Stimulated activated CD4-positive, alpha-beta T cell treated with anti-CD3 and anti-CD28 coated beads, Interleukin-4, amount 100 ng/mL, for 4 hours (primary cell): ENCODE measurements at regions not wholly inside any gene's neighbourhood (a gene's known extent, or its start where the extent isn't known, plus 50 kb on each side); places are given as distances from the start of the nearest gene placed in this dataset.
"Not testable (repeated sequence)": the region's sequence is repeated elsewhere in the genome, so short reads cannot be mapped to it uniquely, and the experiment has no call there.

Experiments used
- DNase-seq, 2 experiments: peaks; one replicate each; pipeline ENCODE4 v3.0.0-alpha.2; 2020

DNA sequence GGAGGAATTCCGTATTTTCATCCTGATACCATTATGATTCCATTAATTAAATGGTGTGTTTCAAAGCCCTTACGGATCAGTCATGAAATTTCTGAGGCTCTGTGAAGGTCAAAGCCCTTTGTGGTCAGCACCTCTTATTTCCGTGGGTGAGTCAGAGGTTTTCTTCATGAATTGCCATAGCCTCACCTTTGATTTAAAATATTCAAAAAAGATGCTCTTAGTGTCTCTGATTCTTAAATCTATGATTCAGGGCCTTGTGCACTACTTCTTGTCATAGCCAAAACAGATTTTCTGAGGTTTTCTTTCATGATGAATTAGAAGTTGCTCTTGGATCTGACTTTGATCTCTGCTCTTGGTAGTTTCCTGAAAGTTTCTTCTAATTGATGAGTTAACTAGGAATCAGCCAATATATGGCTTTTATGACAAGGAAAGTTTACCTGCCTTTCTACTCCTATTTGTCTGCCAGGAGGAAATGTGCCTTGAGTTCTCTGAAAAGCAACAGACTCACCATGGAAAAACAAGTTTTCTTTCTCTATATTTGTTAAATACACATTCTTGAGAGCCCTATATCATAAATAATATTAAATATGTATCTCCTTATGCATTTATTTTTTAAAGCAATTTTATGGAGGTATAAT, 613.0 kb downstream of the UTRN start:
- no peak for DNase-seq

DNA sequence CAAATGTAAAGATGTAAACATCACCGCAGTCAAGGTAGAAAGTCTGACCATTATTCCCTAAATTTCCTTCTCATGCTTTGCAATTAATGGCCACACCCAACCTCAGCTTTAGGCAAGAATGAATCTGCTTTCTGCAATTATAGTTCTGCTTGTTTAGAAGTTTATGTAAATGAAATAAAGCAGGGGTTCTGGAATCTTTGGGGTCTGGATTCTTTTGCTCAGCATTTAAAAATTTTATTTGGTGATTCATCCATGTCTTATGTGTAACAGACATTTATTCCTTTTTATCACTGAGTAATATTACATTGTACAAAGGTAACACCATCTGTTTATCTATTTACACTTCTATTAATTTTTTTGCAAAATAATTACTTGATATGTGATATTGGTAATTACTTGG, 613.6 kb downstream of the UTRN start:
- no peak for DNase-seq

DNA sequence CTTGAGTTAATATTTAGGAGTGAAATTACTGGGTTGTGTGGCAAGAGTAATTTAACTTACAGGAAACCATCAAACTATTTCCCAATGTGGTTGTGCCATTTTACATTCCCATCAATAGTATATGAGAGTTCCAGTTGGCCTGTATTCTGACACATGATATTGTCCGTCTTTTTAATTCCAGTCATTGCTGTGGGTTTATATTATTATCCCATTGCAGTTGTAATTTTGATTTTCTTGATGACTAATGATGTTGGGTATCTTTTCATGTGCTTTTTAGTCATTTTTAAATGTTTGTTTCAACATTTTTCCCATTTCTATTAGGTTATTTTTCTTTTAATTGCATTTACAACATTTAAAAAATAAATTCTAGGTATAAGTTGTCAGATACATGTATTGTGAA, 614.0 kb downstream of the UTRN start:
- DNase-seq = no peak

DNA sequence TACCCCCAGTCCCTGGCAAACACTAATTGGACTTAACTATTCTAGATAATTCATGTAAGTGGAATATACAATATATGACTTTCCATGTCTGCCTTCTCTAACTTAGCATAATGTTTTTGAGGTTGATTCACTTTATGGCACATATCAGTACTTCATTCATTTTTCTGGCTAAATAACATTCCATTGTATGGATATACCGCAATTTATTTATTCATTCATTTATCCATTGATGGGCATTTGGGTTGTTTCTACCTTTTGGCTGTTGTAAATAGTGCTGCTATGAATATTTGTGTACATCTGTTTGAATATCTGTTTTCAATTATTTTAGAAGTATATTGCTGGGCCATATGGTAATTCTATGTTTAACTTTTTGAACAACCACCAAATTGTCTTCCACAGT, 616.3 kb downstream of the UTRN start:
- no peak for DNase-seq

DNA sequence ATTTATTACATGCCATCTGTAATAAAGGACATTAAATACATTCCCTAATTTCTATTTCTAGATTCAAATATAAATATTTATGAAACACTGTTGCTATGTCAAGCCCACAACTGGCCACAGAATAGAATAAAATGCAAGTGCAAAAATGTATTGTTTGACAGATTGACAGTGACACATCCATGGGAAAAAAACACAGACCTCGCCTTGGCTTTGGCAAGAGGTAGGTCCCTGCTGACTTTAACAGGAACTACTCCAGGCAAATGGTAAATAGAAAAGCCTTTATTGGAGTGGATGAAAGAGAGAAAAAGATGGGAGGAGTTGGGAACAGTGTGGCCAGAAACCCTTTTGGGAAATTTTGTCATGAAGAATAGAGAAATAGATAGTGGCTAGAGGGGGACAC, 622.9 kb downstream of the UTRN start:
- DNase-seq = no peak

DNA sequence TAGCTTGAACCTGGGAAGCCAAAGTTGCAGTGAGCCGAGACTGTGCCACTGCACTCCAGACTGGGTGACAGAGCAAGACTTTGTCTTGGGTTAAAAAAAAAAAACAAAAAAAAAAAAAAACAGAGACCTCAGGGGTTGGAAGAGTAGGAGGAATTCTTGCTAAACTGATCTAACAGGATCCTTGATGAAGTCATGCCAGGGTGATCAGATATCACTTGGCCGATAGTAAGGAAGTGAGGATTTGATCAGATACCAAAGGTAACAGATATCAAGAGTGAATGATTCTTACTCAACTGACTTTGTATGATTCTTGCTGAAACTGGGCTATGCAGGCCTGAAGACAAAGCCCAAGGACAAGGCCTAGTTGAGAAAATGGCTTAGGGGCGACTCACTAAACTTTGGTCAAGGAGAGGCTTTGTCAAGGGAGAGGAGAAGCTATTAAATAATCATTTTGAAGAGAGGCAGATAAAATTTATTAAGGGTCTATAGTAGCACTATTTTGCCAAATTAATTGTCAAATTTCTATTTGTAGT, 624.7 kb downstream of the UTRN start:
- no peak for DNase-seq

DNA sequence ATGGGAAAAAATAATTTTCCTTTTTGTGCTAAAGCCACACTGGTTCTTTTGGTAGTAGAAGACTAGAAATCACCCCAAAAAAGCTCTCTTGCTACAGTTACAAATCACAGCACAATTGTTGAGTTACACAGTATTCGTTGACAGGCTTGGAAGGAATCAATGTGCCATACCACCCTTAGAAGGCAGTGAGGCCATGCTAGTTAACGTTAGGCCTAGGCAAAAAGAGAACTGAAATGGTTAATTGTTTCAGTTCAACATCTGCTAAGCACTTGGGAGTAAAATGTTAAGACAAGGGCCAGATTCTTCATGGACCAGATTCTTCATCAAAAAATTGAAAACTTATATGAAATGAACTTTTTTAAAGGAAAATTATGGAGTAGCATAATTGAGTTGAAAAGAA, 626.2 kb downstream of the UTRN start:
- no peak for DNase-seq

DNA sequence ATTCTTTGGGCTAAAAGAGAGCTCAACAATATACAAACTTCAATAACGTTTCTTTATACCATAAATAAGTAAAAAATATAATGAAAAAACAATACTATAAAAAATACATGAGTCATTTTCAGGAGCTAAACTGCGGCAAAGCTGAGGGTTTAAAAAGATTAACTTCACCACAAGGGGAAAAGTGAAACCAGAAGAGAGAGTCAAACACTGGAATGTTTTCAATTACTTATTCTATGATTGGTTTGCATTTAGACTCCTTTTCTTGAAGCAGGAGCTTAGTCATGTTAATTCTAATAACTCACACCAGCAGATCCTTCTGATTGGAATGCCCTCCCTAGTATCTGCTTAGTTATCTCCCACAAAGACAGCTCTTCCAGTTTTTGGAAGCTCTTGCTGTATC, 627.3 kb downstream of the UTRN start:
- DNase-seq = no peak

DNA sequence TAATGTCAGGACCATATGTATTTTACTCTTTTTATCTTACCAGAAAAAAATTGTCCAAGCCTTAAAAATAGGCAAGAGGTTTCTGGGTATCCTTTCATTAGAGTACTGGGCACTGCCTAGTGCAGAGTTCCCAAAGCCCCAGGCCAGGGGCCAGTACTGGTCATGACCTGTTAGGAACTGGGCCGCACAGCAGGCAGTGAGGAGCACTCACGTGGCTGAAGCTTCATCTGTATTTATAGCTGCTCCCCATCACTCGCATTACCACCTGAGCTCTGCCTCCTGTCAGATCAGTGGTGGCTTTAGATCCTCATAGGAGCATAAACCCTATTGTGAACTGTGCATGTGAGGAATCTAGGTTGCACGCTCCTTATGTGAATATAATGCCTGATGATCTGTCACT, 632.9 kb downstream of the UTRN start:
- no peak for DNase-seq

DNA sequence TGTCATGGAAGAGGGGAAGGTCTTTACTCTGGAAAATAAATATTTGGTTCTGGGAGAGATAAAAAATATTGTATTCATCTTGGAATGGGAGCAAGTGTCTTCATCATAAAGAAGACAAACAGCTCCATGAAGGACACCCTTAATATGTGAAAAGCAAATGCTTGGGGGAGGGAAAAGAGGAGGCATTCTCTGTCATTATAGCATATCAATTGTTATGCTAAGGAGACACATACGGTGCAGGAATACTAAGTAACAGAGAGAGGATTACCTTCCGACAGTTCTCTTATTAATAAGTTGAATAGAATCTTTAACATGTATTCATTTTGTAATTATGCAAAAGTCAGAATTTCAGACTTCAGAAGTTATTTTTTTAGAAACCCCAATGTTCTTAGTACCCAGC, 634.4 kb downstream of the UTRN start:
- no peak for DNase-seq

DNA sequence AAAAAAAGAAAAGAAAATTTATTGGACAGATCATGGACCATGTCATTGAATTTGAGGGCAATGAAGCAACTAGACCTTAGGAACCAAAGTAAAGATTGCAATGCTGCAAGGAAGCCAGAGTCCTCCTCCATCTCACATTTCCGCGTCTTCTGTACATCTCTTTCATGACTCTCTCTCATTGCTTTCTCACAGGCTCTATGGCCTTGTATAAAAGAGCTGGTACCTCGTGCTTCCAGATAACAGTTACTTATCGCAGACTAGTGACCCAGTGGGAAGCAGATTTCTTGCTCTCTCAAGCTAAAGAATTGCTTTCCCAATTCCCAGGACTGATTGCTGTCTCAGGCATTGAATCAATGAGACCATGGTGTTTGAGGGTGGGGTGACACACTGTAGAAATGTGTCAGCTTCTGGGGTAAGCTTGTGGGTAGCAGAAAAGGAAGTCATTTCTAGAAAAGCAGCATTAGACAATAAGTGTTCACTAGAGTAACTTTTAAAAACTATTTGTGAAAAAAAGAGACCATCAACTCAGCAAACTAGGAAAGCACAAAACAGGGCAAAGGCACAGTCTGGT, 635.3 kb downstream of the UTRN start:
- no peak for DNase-seq

DNA sequence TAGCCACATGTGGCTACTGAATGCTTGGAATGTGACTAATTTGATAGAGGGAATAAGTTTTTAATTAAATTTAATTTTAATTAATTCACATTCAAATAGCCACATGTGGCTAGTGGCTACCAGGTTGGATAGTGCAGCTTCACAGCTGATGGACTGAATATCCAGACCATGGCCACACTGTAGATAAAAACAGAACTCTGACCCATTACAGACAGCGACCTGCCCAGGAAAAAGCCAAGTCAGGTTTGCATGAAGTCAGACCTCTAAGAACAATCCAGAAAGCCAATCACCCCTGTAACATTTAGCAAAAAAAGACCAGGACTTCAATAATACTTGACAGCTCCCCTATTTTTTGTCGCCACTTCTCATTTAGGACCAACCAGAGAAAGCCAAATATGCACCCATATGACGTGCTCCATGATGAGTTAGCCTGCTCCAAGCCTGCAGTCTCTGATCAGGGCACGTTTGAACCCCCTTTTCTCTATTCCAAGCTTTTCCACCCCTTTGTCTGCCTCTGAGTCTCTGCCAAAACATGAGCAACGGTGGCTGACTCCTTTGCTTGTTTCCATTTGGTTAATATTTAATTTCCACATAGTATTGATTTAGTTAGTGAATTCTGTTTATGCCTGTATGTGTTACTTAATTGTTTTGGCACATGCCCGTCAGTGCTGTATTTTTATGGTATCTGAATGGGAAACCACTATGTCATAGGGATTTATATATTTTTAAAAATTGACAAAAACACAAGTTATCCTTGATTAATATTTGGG, 636.3 kb downstream of the UTRN start:
- DNase-seq = no peak

DNA sequence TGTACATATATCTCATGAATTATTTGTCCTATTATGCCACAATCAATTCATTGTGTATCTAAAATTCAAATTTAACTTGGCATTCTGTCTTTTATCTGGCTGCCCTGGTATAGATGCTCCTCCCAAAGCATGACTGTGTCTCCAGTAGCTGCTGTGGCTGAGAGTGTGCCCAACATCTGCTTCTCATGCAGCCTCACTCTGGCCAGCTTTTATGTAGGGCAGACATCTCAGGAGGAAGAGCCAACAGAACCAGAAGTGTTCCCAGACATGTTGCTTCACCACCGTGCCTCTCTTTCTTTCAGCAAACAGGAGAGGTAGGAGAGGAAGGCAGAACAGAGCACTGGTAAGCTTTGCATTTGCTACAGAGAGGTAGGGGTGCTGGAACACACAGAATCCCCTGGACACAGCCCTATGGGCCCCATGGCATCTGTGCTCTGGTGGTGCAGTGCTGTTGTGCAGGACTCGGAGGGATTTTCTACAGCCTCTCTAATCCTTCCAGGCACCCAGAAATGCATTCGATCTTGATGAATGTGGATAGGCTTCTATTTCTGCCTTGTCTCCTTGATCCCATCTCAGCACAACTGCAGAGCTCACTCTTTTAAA, 637.1 kb downstream of the UTRN start:
- no peak for DNase-seq

DNA sequence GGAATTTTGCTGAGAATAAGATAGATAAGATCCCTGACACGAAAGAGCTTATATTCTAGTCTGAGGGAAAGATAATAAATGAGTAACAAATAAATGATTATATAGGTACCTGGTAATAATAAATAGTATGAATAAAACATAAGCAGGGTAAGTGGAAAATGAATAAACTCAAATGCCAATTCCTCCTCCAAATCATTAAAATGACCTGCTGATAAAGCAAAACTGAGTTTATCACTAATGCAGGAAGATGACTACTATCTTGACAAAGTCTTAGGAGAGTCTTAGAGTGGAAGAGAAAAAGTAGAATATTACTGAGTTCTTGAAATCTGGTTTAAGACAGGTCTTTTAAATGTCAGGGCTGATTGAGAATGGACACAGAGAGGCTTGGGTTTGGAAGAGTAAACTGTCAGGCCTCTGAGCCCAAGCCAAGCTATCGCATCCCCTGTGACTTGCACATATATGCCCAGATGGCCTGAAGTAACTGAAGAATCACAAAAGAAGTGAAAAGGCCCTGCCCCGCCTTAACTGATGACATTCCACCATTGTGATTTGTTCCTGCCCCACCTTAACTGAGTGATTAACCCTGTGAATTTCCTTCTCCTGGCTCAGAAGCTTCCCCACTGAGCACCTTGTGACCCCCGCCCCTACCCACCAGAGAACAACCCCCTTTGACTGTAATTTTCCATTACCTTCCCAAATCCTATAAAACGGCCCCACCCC, 637.8 kb downstream of the UTRN start:
- not testable (repeated sequence) for DNase-seq

DNA sequence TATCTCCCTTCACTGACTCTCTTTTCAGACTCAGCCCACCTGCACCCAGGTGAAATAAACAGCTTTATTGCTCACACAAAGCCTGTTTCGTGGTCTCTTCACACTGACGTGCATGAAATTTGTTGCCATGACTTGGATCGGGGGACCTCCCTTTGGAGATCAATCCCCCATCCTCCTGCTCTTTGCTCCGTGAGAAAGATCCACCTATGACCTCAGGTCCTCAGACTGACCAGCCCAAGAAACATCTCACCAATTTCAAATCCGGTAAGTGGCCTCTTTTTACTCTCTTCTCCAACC, 638.3 kb downstream of the UTRN start:
- not testable (repeated sequence) for DNase-seq

DNA sequence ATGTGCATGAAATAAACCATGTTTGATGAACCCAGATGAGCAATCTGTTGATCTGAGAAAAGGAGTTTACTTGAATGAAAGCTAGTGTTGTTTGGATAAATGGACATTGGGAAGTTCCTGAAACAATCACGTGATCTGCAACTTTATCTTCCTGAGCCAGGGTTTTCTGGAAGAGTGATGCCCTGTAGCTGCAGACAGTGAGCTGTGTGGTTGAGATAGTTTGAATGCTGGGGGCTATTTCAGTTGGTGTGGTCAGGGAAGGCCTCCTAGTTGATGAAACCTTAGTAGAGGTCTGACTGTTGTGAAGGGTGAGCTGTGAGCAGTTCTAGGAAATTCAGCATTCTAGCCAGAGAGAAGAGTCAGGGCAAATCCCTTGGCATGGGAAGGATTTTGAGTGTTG, 643.7 kb downstream of the UTRN start:
- DNase-seq = no peak

DNA sequence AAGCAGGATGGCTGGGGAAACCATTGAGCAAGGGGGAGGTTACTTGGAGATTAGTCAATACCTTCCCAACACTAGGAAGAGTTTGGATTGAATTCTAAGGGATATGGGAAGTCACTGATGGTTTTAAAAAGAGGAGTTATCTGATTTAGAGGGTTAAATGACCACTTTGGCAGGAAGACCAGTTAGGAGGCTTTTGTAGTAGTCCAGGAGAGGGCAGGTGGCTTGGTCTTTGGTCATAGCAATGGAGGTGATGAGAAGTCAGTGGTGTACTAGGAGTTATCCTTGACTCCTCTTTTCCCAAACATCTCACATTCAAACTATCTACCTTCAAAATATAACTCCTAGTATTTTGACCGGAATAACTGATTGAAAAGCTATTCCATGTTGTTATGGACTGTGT, 644.1 kb downstream of the UTRN start:
- DNase-seq = no peak

DNA sequence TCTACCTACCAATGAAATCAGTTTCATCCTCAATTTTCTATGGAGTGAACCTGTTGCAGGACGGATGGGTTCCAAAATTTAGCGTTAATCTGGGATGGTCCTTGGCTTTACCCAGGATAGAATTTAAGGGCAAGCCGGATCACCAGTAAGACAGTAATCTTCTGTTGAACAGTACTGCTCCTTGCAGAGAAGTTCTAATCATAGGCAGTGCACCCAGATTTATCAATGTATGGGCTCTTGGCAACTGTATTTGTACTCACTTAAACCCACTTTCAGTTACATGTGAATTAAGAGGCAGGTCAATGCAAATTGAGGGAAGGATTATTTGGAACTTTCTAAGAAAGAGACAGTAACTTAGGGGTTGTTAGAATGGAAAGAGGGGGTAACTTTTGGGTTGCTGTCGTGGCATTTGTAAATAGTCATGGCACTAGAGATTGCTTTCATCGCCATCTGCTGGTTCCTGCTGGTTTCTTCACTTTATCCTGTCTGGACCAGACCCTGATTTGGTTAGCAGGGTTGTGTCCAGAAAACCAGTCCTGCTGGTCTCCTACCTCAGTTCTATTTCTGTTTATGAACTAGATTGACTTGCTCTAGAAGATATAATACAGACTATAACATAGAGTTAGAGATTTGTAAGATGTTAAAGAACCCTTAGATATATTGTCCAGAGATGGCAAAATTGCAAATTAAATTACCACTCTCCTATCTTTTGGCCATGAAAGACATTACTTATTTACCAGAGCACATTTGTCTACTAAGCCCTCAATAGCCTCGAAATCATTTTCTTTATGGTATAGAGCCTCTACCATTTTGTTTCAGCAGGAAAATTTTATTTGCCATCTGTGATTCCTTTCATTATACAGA, 646.3 kb downstream of the UTRN start:
- peak in 1 of 2 experiments; percentile 10 for DNase-seq

DNA sequence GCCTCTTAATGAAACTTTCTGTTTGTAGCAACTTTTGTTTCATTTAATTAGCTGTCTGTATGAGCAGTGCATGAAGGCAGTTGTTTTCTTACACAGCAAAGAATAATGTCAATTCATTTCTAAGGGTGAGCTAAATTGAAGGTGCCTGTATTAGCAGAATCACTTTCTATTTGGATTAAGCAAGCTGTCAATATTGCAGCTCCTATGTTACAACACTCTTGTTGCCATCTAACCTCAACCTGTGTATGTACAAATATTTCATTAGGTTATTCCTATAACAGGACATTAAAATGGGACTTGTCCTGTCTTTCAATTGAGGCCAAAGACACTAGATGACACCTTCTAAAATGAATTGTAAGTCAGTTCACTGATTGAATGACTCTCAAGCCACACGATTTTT, 647.5 kb downstream of the UTRN start:
- DNase-seq = no peak

DNA sequence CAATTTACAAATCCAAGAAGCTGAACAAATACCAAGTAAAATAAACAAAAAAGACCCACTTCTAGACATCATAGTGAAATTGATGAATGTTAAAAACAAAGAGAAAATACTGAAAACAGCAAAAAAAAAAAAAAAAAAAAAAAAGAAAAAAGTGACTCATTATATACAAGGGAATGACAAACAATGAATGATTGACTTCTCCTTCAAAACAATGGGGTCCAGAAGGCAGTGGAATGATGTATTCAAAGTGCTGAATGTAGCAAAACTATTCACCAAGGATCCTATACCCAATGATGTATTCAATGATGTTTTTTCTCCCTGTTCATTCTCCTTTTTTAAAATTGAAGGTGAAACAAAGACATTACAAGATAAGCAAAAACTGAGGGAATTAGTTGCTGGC, 650.0 kb downstream of the UTRN start:
- DNase-seq = no peak

DNA sequence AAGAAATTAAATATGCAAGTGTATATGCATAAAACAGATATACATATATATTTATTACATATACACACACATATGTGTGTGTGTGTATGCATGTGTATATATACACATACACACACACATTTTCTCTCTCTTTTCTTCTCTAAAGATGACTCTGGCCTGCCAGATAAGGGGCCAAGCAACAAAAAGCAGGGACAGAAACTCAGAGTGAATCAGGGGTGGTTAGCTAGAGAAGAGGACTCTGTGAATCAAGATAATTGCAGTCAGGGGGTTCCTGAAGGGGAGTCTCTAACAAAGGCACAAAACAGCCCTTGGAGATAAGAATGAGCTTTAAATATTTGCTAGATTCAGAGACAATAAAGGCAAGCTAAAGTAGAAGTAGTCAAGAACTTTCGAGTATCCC, 650.5 kb downstream of the UTRN start:
- DNase-seq = no peak

DNA sequence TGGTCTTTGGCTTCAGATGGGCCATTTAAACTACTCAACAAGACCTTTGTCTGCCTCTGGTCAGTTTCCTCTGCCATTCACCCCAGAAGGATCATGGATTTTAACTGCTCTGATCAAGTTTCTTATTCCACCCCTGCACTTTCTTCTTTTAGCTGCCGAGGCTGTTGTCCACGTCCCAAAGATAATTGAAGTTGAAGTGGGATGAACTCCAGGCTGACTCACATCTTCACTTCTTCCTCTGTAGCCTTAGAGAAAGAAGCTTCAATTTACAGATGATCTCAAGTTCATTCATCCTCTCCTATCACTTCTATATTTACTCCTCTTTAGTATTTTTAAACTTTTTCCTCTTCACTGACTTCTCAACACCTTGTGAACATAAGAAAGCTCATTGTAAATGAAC, 651.6 kb downstream of the UTRN start:
- no peak for DNase-seq
